Fibroblast of peridontal ligament (primary cell): ENCODE measurements at regions not wholly inside any gene's neighbourhood (a gene's known extent, or its start where the extent isn't known, plus 50 kb on each side); places are given as distances from the start of the nearest gene placed in this dataset.

Source experiments
- DNase-seq: peaks from one replicate; pipeline ENCODE4 v3.0.0-alpha.2; 2010; ENCODE audit errors: extremely low read depth

GRCh38 chr3:10763817-10764258, 52.2 kb upstream of the SLC6A11 start:
- no peak for DNase-seq

- DNase-seq: no peak
These were observed 51.6 kb upstream of the SLC6A11 start for GRCh38 chr3:10764259-10765051.

GRCh38 chr3:10766049-10766705, 49.9 kb upstream of the SLC6A11 start:
- DNase-seq: no peak
